OCI-LY1 (cell line): ENCODE measurements at regions not wholly inside any gene's neighbourhood (a gene's known extent, or its start where the extent isn't known, plus 50 kb on each side); places are given as distances from the start of the nearest gene placed in this dataset.

ENCODE experiments used
- EZH2 ChIP-seq: fragments of 200-600 bp; sonication (generic), shearing (Covaris generic); IDR thresholded peaks from 2 replicates; pipeline ENCODE4 v1.8.0; 2017; ENCODE audit warnings: borderline replicate concordance, mixed run types, mild to moderate bottlenecking, antibody characterized with exemption, low read length, moderate library complexity, mixed read lengths
- TF ChIP-seq, protein P1 (sequence below): fragments of 200-600 bp; sonication (generic), shearing (Covaris generic); IDR thresholded peaks from 2 replicates; pipeline ENCODE4 v1.5.1; 2017; ENCODE audit warnings: mild to moderate bottlenecking, antibody characterized with exemption, low read length, moderate library complexity, mixed read lengths

DNA sequence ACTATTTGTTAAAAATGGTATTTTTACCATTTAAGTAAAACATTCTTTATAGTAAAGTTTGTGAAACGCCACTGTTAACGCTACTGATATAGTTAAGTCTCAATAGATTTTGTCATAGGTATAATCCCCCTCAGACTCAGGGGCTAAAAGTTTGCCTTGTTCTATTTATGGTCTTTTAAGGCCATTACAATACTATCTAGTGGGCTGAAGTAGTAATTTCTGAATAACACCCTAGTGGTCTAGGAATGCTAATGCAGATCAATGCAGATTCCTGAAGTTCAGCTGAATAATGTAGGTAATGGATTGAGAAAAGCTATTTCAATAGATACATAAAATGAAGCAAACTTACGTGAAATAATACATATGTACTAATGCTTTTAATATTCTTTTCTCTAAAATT, 989.3 kb upstream of the NOVA1 start:
- TF ChIP-seq, protein P1, sequence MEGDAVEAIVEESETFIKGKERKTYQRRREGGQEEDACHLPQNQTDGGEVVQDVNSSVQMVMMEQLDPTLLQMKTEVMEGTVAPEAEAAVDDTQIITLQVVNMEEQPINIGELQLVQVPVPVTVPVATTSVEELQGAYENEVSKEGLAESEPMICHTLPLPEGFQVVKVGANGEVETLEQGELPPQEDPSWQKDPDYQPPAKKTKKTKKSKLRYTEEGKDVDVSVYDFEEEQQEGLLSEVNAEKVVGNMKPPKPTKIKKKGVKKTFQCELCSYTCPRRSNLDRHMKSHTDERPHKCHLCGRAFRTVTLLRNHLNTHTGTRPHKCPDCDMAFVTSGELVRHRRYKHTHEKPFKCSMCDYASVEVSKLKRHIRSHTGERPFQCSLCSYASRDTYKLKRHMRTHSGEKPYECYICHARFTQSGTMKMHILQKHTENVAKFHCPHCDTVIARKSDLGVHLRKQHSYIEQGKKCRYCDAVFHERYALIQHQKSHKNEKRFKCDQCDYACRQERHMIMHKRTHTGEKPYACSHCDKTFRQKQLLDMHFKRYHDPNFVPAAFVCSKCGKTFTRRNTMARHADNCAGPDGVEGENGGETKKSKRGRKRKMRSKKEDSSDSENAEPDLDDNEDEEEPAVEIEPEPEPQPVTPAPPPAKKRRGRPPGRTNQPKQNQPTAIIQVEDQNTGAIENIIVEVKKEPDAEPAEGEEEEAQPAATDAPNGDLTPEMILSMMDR = peak; percentile 11; the same call in 1 of the 2 replicates
- TF ChIP-seq EZH2 = no peak
